ENCODE measurements at regions not wholly inside any gene's neighbourhood (a gene's known extent, or its start where the extent isn't known, plus 50 kb on each side); places are given as distances from the start of the nearest gene placed in this dataset.
A peak's percentile ranks its signal among the peaks of the same experiment; 100 is the strongest.

DNA sequence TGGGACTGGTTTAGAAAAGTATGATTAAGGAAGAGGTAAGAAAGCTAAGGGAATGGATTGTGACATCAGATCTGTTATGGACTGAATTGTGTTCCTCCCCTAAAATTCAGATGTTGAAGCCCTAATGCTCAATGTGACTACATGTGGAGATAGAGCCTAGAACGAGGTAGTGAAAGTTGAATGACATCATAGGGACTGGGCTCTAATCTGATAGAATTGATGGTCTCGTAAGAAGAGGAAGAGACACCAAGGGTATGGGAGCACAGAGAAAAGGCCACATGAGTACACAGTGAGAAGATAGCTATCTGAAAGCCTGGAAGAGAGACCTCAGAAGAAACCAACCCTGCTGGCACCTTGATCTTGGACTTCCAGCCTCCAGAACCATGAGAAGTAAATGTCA lies 178.3 kb downstream of the TRIB2 start:
- Histone ChIP-seq H3K4me3 (no peak overlapping the region), H3K36me3 (no peaks in the 10 kb centered on the region), H3K4me1 (peaks cover 0 to 6% (median 2%) of the 10 kb centered on the region in 4 donors), H3K9me3 (peaks cover 0 to 6% (median 0%) of the 10 kb centered on the region in 4 donors), H3K27ac (no peak overlapping the region), H3K27me3 (no peaks in the 10 kb centered on the region)
- DNase-seq: no peak
- no peak for TF ChIP-seq POLR2A (IDR thresholded peaks at IDR 0.05)
- no peak for TF ChIP-seq CTCF (IDR thresholded peaks at IDR 0.05)

DNA sequence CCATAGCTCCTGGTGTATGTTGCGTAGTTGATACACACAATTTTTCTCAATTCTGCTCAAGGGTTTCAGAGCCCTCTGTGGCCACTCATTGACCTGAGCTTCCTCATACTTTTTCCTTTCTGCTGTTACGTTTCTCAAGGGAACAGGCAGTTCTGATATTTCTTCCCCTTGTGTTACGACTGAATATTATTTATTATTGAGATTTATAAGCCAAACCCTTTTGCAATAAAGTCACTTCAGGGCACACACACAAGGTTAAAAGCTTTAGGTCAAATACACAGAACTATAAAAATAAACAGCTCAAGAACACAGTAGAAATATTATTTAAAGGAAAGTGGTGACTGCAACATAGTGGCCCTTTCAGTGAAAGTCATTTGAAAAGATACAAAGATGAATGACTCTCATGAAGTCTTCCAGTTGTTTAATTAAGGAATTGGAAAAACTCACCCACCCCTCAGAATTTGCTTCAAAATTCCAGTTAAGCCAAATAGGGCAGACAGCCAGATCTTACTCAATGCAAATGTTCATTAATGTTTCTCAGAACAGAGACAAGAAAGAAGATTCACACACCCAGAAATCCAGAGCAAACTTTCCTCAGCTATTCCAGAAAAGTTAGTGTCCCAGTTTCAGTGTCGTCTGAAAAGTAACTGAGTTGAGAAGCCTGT lies 179.7 kb downstream of the TRIB2 start:
- peaks cover 0 to 6% (median 0%) of the 10 kb centered on the region in 4 donors for H3K9me3 ChIP-seq
- H3K4me1 ChIP-seq: peaks cover 0 to 6% (median 2%) of the 10 kb centered on the region in 4 donors
- no peaks in the 10 kb centered on the region for H3K36me3 ChIP-seq
- H3K27ac ChIP-seq: peak overlapping the region in 2 of 4 donors; percentile 12 to 38
- H3K4me3 ChIP-seq: no peak overlapping the region
- no peaks in the 10 kb centered on the region for H3K27me3 ChIP-seq
- DNase-seq: no peak
- TF ChIP-seq POLR2A (IDR thresholded peaks at IDR 0.05) (no peak), CTCF (IDR thresholded peaks at IDR 0.05) (no peak)

GRCh38 chr2:12897181-12897580 lies 180.4 kb downstream of the TRIB2 start:
- Histone ChIP-seq H3K4me3 (no peak overlapping the region), H3K9me3 (peaks cover 0 to 3% (median 0%) of the 10 kb centered on the region in 4 donors), H3K27ac (peak overlapping the region in 2 of 4 donors; percentile 12 to 38), H3K27me3 (no peaks in the 10 kb centered on the region), H3K4me1 (peaks cover 0 to 6% (median 2%) of the 10 kb centered on the region in 4 donors), H3K36me3 (no peaks in the 10 kb centered on the region)
- TF ChIP-seq CTCF (IDR thresholded peaks at IDR 0.05) (no peak), POLR2A (IDR thresholded peaks at IDR 0.05) (no peak)
- peak in 1 of 3 donors; percentile 50 for DNase-seq

- no peaks in the 10 kb centered on the region for H3K4me1 ChIP-seq
- no peaks in the 10 kb centered on the region for H3K27me3 ChIP-seq
- no peaks in the 10 kb centered on the region for H3K9me3 ChIP-seq
- no peak overlapping the region for H3K4me3 ChIP-seq
- TF ChIP-seq POLR2A (IDR thresholded peaks at IDR 0.05): no peak
- no peak for TF ChIP-seq CTCF (IDR thresholded peaks at IDR 0.05)
- H3K27ac ChIP-seq: no peak overlapping the region
- H3K36me3 ChIP-seq: no peaks in the 10 kb centered on the region
- DNase-seq: no peak
Observed at GRCh38 chr2:12903272-12903671, 186.5 kb downstream of the TRIB2 start.

DNA sequence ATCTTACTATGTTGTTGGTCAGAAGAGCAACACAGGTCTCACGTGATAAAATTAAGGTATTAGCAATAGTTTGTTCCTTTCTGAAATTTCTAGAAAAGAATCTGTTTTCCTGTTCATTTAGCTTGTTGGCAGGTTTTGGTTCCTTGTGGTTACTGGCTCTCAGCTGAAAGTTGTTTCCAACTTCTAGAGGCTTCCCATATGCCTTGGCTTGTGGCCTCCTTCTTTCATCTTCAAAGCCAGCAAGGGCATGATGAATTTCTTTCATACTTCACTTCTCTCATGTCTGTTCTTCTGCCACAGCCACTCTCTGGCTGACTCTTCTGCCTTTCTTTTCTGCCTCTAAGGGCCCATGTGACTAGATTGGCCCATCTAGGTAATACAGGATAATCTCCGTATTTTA lies 193.7 kb downstream of the TRIB2 start:
- no peak for DNase-seq
- no peaks in the 10 kb centered on the region for H3K4me1 ChIP-seq
- H3K27ac ChIP-seq: no peak overlapping the region
- H3K9me3 ChIP-seq: no peaks in the 10 kb centered on the region
- no peaks in the 10 kb centered on the region for H3K36me3 ChIP-seq
- H3K27me3 ChIP-seq: no peaks in the 10 kb centered on the region
- TF ChIP-seq CTCF (IDR thresholded peaks at IDR 0.05) (no peak), POLR2A (IDR thresholded peaks at IDR 0.05) (no peak)
- H3K4me3 ChIP-seq: no peak overlapping the region

Measured in Peyer's patch (tissue), 4 donors.